Mucosa of gallbladder (tissue), 1 donor: ENCODE measurements at regions not wholly inside any gene's neighbourhood (a gene's known extent, or its start where the extent isn't known, plus 50 kb on each side); places are given as distances from the start of the nearest gene placed in this dataset.
A peak's percentile ranks its signal among the peaks of the same experiment; 100 is the strongest.
"Not testable (repeated sequence)": the region's sequence is repeated elsewhere in the genome, so short reads cannot be mapped to it uniquely, and the experiment has no call there.

ENCODE experiments used
- DNase-seq: peaks from one replicate; pipeline ENCODE4 v3.0.0-alpha.2; 2020; ENCODE audit warnings: low spot score
- donor health status: DM: no; HTN: no; CAD: no.

GRCh38 chr1:178643349-178643748, 81.7 kb upstream of the RALGPS2 start:
- no peak for DNase-seq

- no peak for DNase-seq
Measured at GRCh38 chr1:178643831-178644230, 81.2 kb upstream of the RALGPS2 start.

- DNase-seq, result peak; percentile 75
Measured at GRCh38 chr1:178644308-178645120, 80.5 kb upstream of the RALGPS2 start.

- DNase-seq, result no peak
Measured at GRCh38 chr1:178645157-178645807, 79.8 kb upstream of the RALGPS2 start.

- DNase-seq, result no peak
Measured at GRCh38 chr1:178645808-178646200, 79.2 kb upstream of the RALGPS2 start.

GRCh38 chr1:178646821-178647220, 78.2 kb upstream of the RALGPS2 start:
- no peak for DNase-seq

- no peak for DNase-seq
Measured at GRCh38 chr1:178648151-178648550, 76.9 kb upstream of the RALGPS2 start.

GRCh38 chr1:178649582-178650350, 75.3 kb upstream of the RALGPS2 start:
- DNase-seq, result no peak

- DNase-seq, result no peak
Measured at GRCh38 chr1:178650934-178651511, 74.0 kb upstream of the RALGPS2 start.

GRCh38 chr1:178651742-178652141, 73.3 kb upstream of the RALGPS2 start:
- DNase-seq, result no peak

- DNase-seq, result no peak
Measured at GRCh38 chr1:178652506-178653490, 72.2 kb upstream of the RALGPS2 start.

GRCh38 chr1:178659789-178660208, 65.2 kb upstream of the RALGPS2 start:
- DNase-seq, result no peak

- DNase-seq, result no peak
Measured at GRCh38 chr1:178660461-178660860, 64.6 kb upstream of the RALGPS2 start.

- DNase-seq, result no peak
Measured at GRCh38 chr1:178664278-178664677, 60.8 kb upstream of the RALGPS2 start.

GRCh38 chr1:178665579-178665978, 59.5 kb upstream of the RALGPS2 start:
- no peak for DNase-seq

GRCh38 chr1:178666891-178667290, 58.2 kb upstream of the RALGPS2 start:
- DNase-seq, result not testable (repeated sequence)

- DNase-seq, result no peak
Measured at GRCh38 chr1:178672434-178672833, 52.6 kb upstream of the RALGPS2 start.

- peak; percentile 51 for DNase-seq
Measured at GRCh38 chr1:178674559-178674958, 50.5 kb upstream of the RALGPS2 start.
